Osteoblast (primary cell): ENCODE measurements at regions not wholly inside any gene's neighbourhood (a gene's known extent, or its start where the extent isn't known, plus 50 kb on each side); places are given as distances from the start of the nearest gene placed in this dataset.

Source experiments
- DNase-seq: peaks from one replicate; pipeline ENCODE4 v3.0.0; 2011; ENCODE audit warnings: low spot score, mixed read lengths; ENCODE audit not compliant: insufficient read length; ENCODE audit errors: missing footprints
- H2AFZ ChIP-seq: 2 replicates; pipeline ENCODE4 v1.6.0; 2011; ENCODE audit warnings: mild to moderate bottlenecking, low read length
- H3K27ac ChIP-seq: 2 replicates; pipeline ENCODE4 v1.5.1; 2011; ENCODE audit warnings: mild to moderate bottlenecking, low read depth, low read length, moderate library complexity
- H3K27me3 ChIP-seq: 2 replicates; pipeline ENCODE4 v1.6.0; 2012; ENCODE audit warnings: mild to moderate bottlenecking, control low read depth, inconsistent platforms, low read length, moderate library complexity; ENCODE audit not compliant: insufficient read depth
- H3K36me3 ChIP-seq: 2 replicates; pipeline ENCODE4 v1.5.1; 2011; ENCODE audit warnings: mild to moderate bottlenecking, low read length, control low read depth, moderate library complexity; ENCODE audit not compliant: insufficient read depth
- H3K4me1 ChIP-seq: 2 replicates; pipeline ENCODE4 v1.5.1; 2011; ENCODE audit warnings: mild to moderate bottlenecking, low read length, control low read depth, moderate library complexity; ENCODE audit not compliant: insufficient read depth
- H3K4me2 ChIP-seq: 2 replicates; pipeline ENCODE4 v1.6.0; 2011; ENCODE audit warnings: mild to moderate bottlenecking, low read length; ENCODE audit not compliant: insufficient read depth
- H3K4me3 ChIP-seq: fragments of 200-600 bp; sonication (generic); 3 replicates; pipeline ENCODE4 v1.5.1; 2012; ENCODE audit warnings: mild to moderate bottlenecking, low read length, inconsistent platforms; ENCODE audit not compliant: insufficient read depth
- H3K79me2 ChIP-seq: 2 replicates; pipeline ENCODE4 v1.6.0; 2012; ENCODE audit warnings: mild to moderate bottlenecking, low read length, control low read depth, inconsistent platforms; ENCODE audit not compliant: insufficient read depth
- H3K9me3 ChIP-seq: 2 replicates; pipeline ENCODE4 v1.5.1; 2011; ENCODE audit warnings: low read depth, low read length, control low read depth
- H4K20me1 ChIP-seq: 2 replicates; pipeline ENCODE4 v1.6.0; 2012; ENCODE audit warnings: mild to moderate bottlenecking, low read length, control low read depth; ENCODE audit not compliant: insufficient read depth
- CTCF ChIP-seq: IDR thresholded peaks from 2 replicates; pipeline ENCODE4 v1.5.1; 2011; ENCODE audit warnings: mild to moderate bottlenecking, low read depth, low read length, moderate library complexity; ENCODE audit errors: extremely low read depth

GRCh38 chr1:55457874-55458273 is 242.7 kb upstream of the USP24 start:
- no peak overlapping the region for H3K27ac ChIP-seq
- H4K20me1 ChIP-seq, result no peaks in the 10 kb centered on the region
- H3K4me1 ChIP-seq, result no peaks in the 10 kb centered on the region
- no peak overlapping the region for H3K4me3 ChIP-seq
- H3K9me3 ChIP-seq, result no peaks in the 10 kb centered on the region
- H3K27me3 ChIP-seq, result no peaks in the 10 kb centered on the region
- H3K79me2 ChIP-seq, result no peaks in the 10 kb centered on the region
- no peak for TF ChIP-seq CTCF
- no peak overlapping the region for H3K4me2 ChIP-seq
- no peaks in the 10 kb centered on the region for H3K36me3 ChIP-seq
- no peak overlapping the region for H2AFZ ChIP-seq
- DNase-seq, result no peak

GRCh38 chr1:55456971-55457370 is 241.8 kb upstream of the USP24 start:
- Histone ChIP-seq H2AFZ (no peak overlapping the region), H3K4me3 (no peak overlapping the region), H3K4me1 (no peaks in the 10 kb centered on the region), H3K79me2 (no peaks in the 10 kb centered on the region), H3K4me2 (no peak overlapping the region), H4K20me1 (no peaks in the 10 kb centered on the region), H3K27me3 (no peaks in the 10 kb centered on the region), H3K36me3 (no peaks in the 10 kb centered on the region), H3K9me3 (no peaks in the 10 kb centered on the region), H3K27ac (no peak overlapping the region)
- no peak for TF ChIP-seq CTCF
- DNase-seq, result peak; percentile 41

GRCh38 chr1:55448261-55448660 is 233.1 kb upstream of the USP24 start:
- DNase-seq, result no peak
- Histone ChIP-seq H3K79me2 (no peaks in the 10 kb centered on the region), H3K27me3 (no peaks in the 10 kb centered on the region), H4K20me1 (no peaks in the 10 kb centered on the region), H3K27ac (no peak overlapping the region), H3K4me3 (no peak overlapping the region), H2AFZ (no peak overlapping the region), H3K4me1 (peaks cover 18% of the 10 kb centered on the region), H3K9me3 (no peaks in the 10 kb centered on the region), H3K36me3 (no peaks in the 10 kb centered on the region), H3K4me2 (no peak overlapping the region)
- no peak for TF ChIP-seq CTCF

GRCh38 chr1:55447488-55447887 is 232.3 kb upstream of the USP24 start:
- H3K27ac ChIP-seq, result no peak overlapping the region
- H3K4me2 ChIP-seq, result no peak overlapping the region
- H2AFZ ChIP-seq, result no peak overlapping the region
- no peak overlapping the region for H3K4me3 ChIP-seq
- no peaks in the 10 kb centered on the region for H4K20me1 ChIP-seq
- DNase-seq, result no peak
- H3K27me3 ChIP-seq, result no peaks in the 10 kb centered on the region
- no peaks in the 10 kb centered on the region for H3K9me3 ChIP-seq
- no peak for TF ChIP-seq CTCF
- no peaks in the 10 kb centered on the region for H3K36me3 ChIP-seq
- no peaks in the 10 kb centered on the region for H3K79me2 ChIP-seq
- H3K4me1 ChIP-seq, result peaks cover 23% of the 10 kb centered on the region
